Transverse colon (tissue), 4 donors: ENCODE measurements at regions not wholly inside any gene's neighbourhood (a gene's known extent, or its start where the extent isn't known, plus 50 kb on each side); places are given as distances from the start of the nearest gene placed in this dataset.

Experiments
- DNase-seq: peaks from one replicate; pipeline ENCODE4 v3.0.0-alpha.2; 2019
- H3K27ac ChIP-seq, 4 donors: fragments of 200-600 bp; sonication (generic); 2 replicates each; pipeline ENCODE4 v1.5.1; 2016 to 2018; ENCODE audit warnings: inconsistent platforms in 4 of 4
- H3K27me3 ChIP-seq: fragments of 200-600 bp; sonication (generic); 2 replicates; pipeline ENCODE4 v1.5.1; 2017; ENCODE audit warnings: inconsistent platforms
- H3K36me3 ChIP-seq, 4 donors: fragments of 200-600 bp; sonication (generic); 2 replicates each; pipeline ENCODE4 v1.5.1; 2017 to 2019; ENCODE audit warnings: inconsistent platforms in 4 of 4
- H3K4me1 ChIP-seq, 4 donors: fragments of 200-600 bp; sonication (generic); 2 replicates each; pipeline ENCODE4 v1.5.1; 2017 to 2020; ENCODE audit warnings: inconsistent platforms in 4 of 4
- H3K4me3 ChIP-seq, 4 donors: fragments of 200-600 bp; sonication (generic); 1 replicate in 1 of 4; 2 replicates in 3 of 4; pipeline versions ENCODE4 v1.5.1 to v1.6.1; 2017 to 2019; ENCODE audit warnings: inconsistent platforms in 4 of 4
- H3K9me3 ChIP-seq, 2 donors: fragments of 200-600 bp; sonication (generic); 2 replicates each; pipeline ENCODE4 v1.5.1; 2017 to 2019; ENCODE audit warnings: inconsistent platforms in 2 of 2
- CTCF ChIP-seq, 5 experiments: fragments of 200-600 bp in 3 of 5; fragments of 450-650 bp in 2 of 5; sonication (generic) in 3 of 5; IDR thresholded peaks; 1 replicate in 2 of 5; 2 replicates in 3 of 5; pipeline ENCODE4 v1.5.1; 2016 to 2017; ENCODE audit warnings: antibody characterized with exemption in 5 of 5, inconsistent platforms in 3 of 5, mild to moderate bottlenecking in 2 of 5, moderate library complexity in 1 of 5
- EP300 ChIP-seq: sonication (generic); formaldehyde crosslinking; IDR thresholded peaks from one replicate; pipeline ENCODE4 v1.6.1; 2017; ENCODE audit warnings: antibody characterized with exemption, low read depth
- POLR2A ChIP-seq: fragments of 450-650 bp; IDR thresholded peaks from one replicate; pipeline ENCODE4 v1.6.1; 2016; ENCODE audit warnings: antibody characterized with exemption, mild to moderate bottlenecking, moderate library complexity
- POLR2AphosphoS5 ChIP-seq, 3 donors: sonication (generic); formaldehyde crosslinking; IDR thresholded peaks; one replicate each; pipeline ENCODE4 v1.6.1; 2016; ENCODE audit warnings: antibody characterized with exemption in 3 of 3
- WGBS, 2 donors: methylation state at CpG; one replicate each; pipeline ENCODE4 v1.1.5; 2018; ENCODE audit warnings: low coverage in 1 of 2; 5-methylcytosine and 5-hydroxymethylcytosine counted together
- in situ Hi-C, 4 donors: fragments of 200-750 bp; cut with MboI; loops; one replicate each; pipeline versions ENCODE4 v1.15.0 to v1.15.1; 2017; ENCODE audit warnings: low sequenced_read_pairs in 3 of 4, low pct_ligation_motif_present in 1 of 4, low pct_unique_long_range_greater_than_20kb in 1 of 4
- intact Hi-C: fragments of 100-400 bp; cut with DNase I; formaldehyde crosslinking; loops from one replicate; pipeline ENCODE4 v1.15.1; 2023; ENCODE audit warnings: low total_unique reads

- 86 to 90% methylated on average over 2 to 3 of the region's 3 CpGs for WGBS, 2 donors
Measured at GRCh38 chr4:108361886-108362285, 193.2 kb upstream of the LEF1 start.

GRCh38 chr4:108361446-108361820 lies 192.7 kb upstream of the LEF1 start:
- intact Hi-C loops: no loop called here
- 41 to 53% methylated on average over 2 of the region's 2 CpGs for WGBS, 2 donors
- Histone ChIP-seq H3K36me3 (no peaks in the 10 kb centered on the region), H3K4me3 (no peak overlapping the region), H3K27ac (no peak overlapping the region), H3K4me1 (no peaks in the 10 kb centered on the region), H3K27me3 (no peaks in the 10 kb centered on the region), H3K9me3 (no peaks in the 10 kb centered on the region)
- in situ Hi-C loops: no loop called here
- TF ChIP-seq CTCF (IDR thresholded peaks at IDR 0.05) (no peak), EP300 (no peak), POLR2A (no peak), POLR2AphosphoS5 (IDR thresholded peaks at IDR 0.05) (no peak)
- DNase-seq: no peak

More at GRCh38 chr4:108361886-108362285, 193.2 kb upstream of the LEF1 start:
- no peak for DNase-seq
- Histone ChIP-seq H3K4me3 (no peak overlapping the region), H3K36me3 (no peaks in the 10 kb centered on the region), H3K27me3 (no peaks in the 10 kb centered on the region), H3K4me1 (no peaks in the 10 kb centered on the region), H3K27ac (no peak overlapping the region), H3K9me3 (no peaks in the 10 kb centered on the region)
- in situ Hi-C loops (no loop called here), intact Hi-C loops (no loop called here)
- TF ChIP-seq POLR2A (no peak), CTCF (IDR thresholded peaks at IDR 0.05) (no peak), POLR2AphosphoS5 (IDR thresholded peaks at IDR 0.05) (no peak), EP300 (no peak)

GRCh38 chr4:108360754-108361445 lies 192.2 kb upstream of the LEF1 start:
- Histone ChIP-seq H3K4me3 (no peak overlapping the region), H3K27me3 (no peaks in the 10 kb centered on the region), H3K4me1 (no peaks in the 10 kb centered on the region), H3K27ac (no peak overlapping the region), H3K36me3 (no peaks in the 10 kb centered on the region), H3K9me3 (no peaks in the 10 kb centered on the region)
- intact Hi-C loops (no loop called here), in situ Hi-C loops (no loop called here)
- WGBS, 2 donors: 68% methylated on average over 12 of the region's 12 CpGs; no CpG with 5 or more reads in 1 of the 2 donors
- no peak for DNase-seq
- TF ChIP-seq POLR2AphosphoS5 (IDR thresholded peaks at IDR 0.05) (no peak), CTCF (IDR thresholded peaks at IDR 0.05) (no peak), POLR2A (no peak), EP300 (no peak)

GRCh38 chr4:108359986-108360681 lies 191.4 kb upstream of the LEF1 start:
- intact Hi-C loops: no loop called here
- WGBS, 2 donors: 52 to 76% methylated on average over 3 to 10 of the region's 10 CpGs
- H3K36me3 ChIP-seq: no peaks in the 10 kb centered on the region
- in situ Hi-C loops: no loop called here
- H3K9me3 ChIP-seq: no peaks in the 10 kb centered on the region
- no peak for DNase-seq
- H3K4me1 ChIP-seq: no peaks in the 10 kb centered on the region
- H3K4me3 ChIP-seq: no peak overlapping the region
- H3K27ac ChIP-seq: no peak overlapping the region
- H3K27me3 ChIP-seq: no peaks in the 10 kb centered on the region
- TF ChIP-seq POLR2AphosphoS5 (IDR thresholded peaks at IDR 0.05) (no peak), EP300 (no peak), POLR2A (no peak), CTCF (IDR thresholded peaks at IDR 0.05) (no peak)
